GM23338 (cell line): ENCODE measurements at regions not wholly inside any gene's neighbourhood (a gene's known extent, or its start where the extent isn't known, plus 50 kb on each side); places are given as distances from the start of the nearest gene placed in this dataset.
"Not testable (repeated sequence)": the region's sequence is repeated elsewhere in the genome, so short reads cannot be mapped to it uniquely, and the experiment has no call there.

Experiments used
- ATAC-seq: fragments of 200-7000 bp; cut with Tn5 transposase; 3 replicates; pipeline ENCODE4 v1.9.1; 2020
- DNase-seq: peaks from one replicate; pipeline ENCODE4 v3.0.0-alpha.2; 2015; ENCODE audit warnings: low spot score
- H2AFZ ChIP-seq: fragments of 200-600 bp; sonication (generic); 2 replicates; pipeline ENCODE4 v1.8.0; 2016; ENCODE audit warnings: antibody characterized with exemption, mild to moderate bottlenecking, moderate library complexity
- H3F3A ChIP-seq: fragments of 200-600 bp; sonication (generic); replicated peaks from 2 replicates; pipeline ENCODE4 v1.8.0; 2017; ENCODE audit warnings: antibody characterized with exemption, mixed run types, low read depth
- H3K27ac ChIP-seq: fragments of 200-600 bp; sonication (generic); 2 replicates; pipeline ENCODE4 v1.6.1; 2016; ENCODE audit warnings: low read depth
- H3K27me3 ChIP-seq: fragments of 200-600 bp; sonication (generic); 2 replicates; pipeline ENCODE4 v1.8.0; 2016; ENCODE audit warnings: mild to moderate bottlenecking, mixed run types, moderate library complexity; ENCODE audit not compliant: insufficient read depth
- H3K36me3 ChIP-seq: fragments of 200-600 bp; sonication (generic); 2 replicates; pipeline ENCODE4 v1.8.0; 2016; ENCODE audit warnings: mild to moderate bottlenecking; ENCODE audit not compliant: insufficient read depth
- H3K4me1 ChIP-seq: fragments of 200-600 bp; sonication (generic); 2 replicates; pipeline ENCODE4 v1.8.0; 2016; ENCODE audit warnings: mild to moderate bottlenecking, moderate library complexity; ENCODE audit not compliant: insufficient read depth
- H3K4me2 ChIP-seq: fragments of 200-600 bp; sonication (generic); 2 replicates; pipeline ENCODE4 v1.7.1; 2017; ENCODE audit warnings: mixed run types
- H3K4me3 ChIP-seq: fragments of 200-600 bp; sonication (generic); 2 replicates; pipeline ENCODE4 v1.6.1; 2016; ENCODE audit warnings: mixed run types
- H3K79me2 ChIP-seq: fragments of 200-600 bp; sonication (generic); replicated peaks from 2 replicates; pipeline ENCODE4 v1.8.0; 2017; ENCODE audit warnings: mild to moderate bottlenecking; ENCODE audit not compliant: insufficient read depth
- H3K9me2 ChIP-seq: fragments of 200-600 bp; sonication (generic); 2 replicates; pipeline ENCODE4 v1.8.0; 2017; ENCODE audit not compliant: insufficient read depth
- H4K20me1 ChIP-seq: fragments of 200-600 bp; sonication (generic); replicated peaks from 2 replicates; pipeline ENCODE4 v1.8.0; 2017; ENCODE audit warnings: mild to moderate bottlenecking; ENCODE audit not compliant: insufficient read depth
- H3K27ac Mint-ChIP-seq: 2 replicates; pipeline ENCODE4 v1.8.0; 2020; ENCODE audit warnings: inconsistent platforms, mild to moderate bottlenecking, moderate library complexity, mixed read lengths
- H3K27me3 Mint-ChIP-seq: 3 replicates; pipeline ENCODE4 v1.8.0; 2022; ENCODE audit warnings: low read depth, mild to moderate bottlenecking, moderate library complexity, mixed read lengths, inconsistent platforms; ENCODE audit not compliant: insufficient read depth, poor library complexity
- H3K36me3 Mint-ChIP-seq: 3 replicates; pipeline ENCODE4 v1.8.0; 2021; ENCODE audit warnings: low read depth, mild to moderate bottlenecking, inconsistent platforms, moderate library complexity, mixed read lengths
- H3K4me1 Mint-ChIP-seq: 3 replicates; pipeline ENCODE4 v1.8.0; 2020; ENCODE audit warnings: mild to moderate bottlenecking, inconsistent platforms, mixed read lengths
- H3K4me3 Mint-ChIP-seq: 3 replicates; pipeline ENCODE4 v1.8.0; 2021; ENCODE audit warnings: moderate library complexity, mild to moderate bottlenecking, inconsistent platforms, mixed read lengths
- H3K9me3 Mint-ChIP-seq: 3 replicates; pipeline ENCODE4 v1.8.0; 2020; ENCODE audit warnings: moderate library complexity, mild to moderate bottlenecking, inconsistent platforms, mixed read lengths
- EZH2 ChIP-seq: fragments of 200-600 bp; sonication (generic); IDR thresholded peaks from one replicate; pipeline ENCODE4 v1.8.0; 2017; ENCODE audit warnings: antibody characterized with exemption, mild to moderate bottlenecking, low read depth; ENCODE audit not compliant: unreplicated experiment
- NANOG ChIP-seq: IDR thresholded peaks from 2 replicates; pipeline ENCODE4 v1.6.1; 2016; ENCODE audit warnings: antibody characterized with exemption, borderline replicate concordance
- TF ChIP-seq, protein P1 (sequence below): IDR thresholded peaks from one replicate; pipeline ENCODE4 v1.6.1; 2018; ENCODE audit warnings: antibody characterized with exemption; ENCODE audit not compliant: unreplicated experiment
- TF ChIP-seq, protein P2 (sequence below): fragments of 250-450 bp; sonication (Bioruptor Pico); IDR thresholded peaks from 2 replicates; pipeline ENCODE4 v1.5.0; 2020; ENCODE audit warnings: mild to moderate bottlenecking, moderate library complexity

DNA sequence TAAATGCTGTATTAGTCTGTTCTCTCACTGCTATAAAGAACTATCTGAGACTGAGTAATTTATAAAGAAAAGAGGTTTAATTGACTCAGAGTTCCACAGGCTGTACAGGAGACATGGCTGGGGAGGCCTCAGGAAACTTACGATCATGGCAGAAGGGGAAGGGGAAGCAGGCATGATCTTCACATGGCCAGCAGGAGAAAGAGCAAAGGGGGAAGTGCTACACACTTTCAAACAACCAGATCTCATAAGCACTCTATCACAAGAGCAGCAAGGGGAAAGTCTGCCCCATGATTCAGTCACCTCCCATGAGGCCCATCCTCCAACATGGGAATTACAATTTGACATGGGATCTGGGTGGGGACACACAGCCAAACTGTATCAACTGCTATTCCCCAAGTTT is 367.8 kb upstream of the DPPA4 start:
- H4K20me1 ChIP-seq, DNase-seq, H3K27ac Mint-ChIP-seq, H2AFZ ChIP-seq, H3K36me3 ChIP-seq, H3K4me1 ChIP-seq, H3K36me3 Mint-ChIP-seq, H3K4me2 ChIP-seq, H3F3A ChIP-seq, H3K9me2 ChIP-seq, H3K4me1 Mint-ChIP-seq, H3K4me3 Mint-ChIP-seq, H3K27me3 ChIP-seq, H3K4me3 ChIP-seq, H3K27ac ChIP-seq, H3K79me2 ChIP-seq, H3K27me3 Mint-ChIP-seq, ATAC-seq, H3K9me3 Mint-ChIP-seq: not testable (repeated sequence)

DNA sequence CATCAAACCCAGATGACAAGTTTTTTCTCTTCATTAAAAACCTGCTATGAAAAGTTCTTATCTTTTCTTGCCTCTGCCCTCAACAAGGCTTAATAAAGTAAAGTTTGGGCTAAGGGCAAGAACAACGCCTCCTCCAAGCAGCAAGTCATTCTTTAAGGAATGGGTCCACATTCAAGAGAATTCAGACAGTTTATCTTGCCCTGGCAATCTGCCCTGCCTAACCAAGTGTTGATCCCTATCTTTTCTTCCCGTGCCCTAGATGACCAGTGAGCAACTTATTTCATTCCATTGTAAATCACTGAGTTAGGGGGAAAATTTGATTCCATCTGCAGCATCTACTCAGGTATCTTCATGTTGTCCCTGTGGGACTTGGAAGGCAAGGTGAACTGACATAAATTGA is 370.3 kb upstream of the DPPA4 start:
- ATAC-seq (no peak), DNase-seq (no peak)
- H3K9me3 Mint-ChIP-seq = peaks cover 16% of the 10 kb centered on the region
- no peak overlapping the region for H3K27ac Mint-ChIP-seq
- H3K4me1 ChIP-seq = no peaks in the 10 kb centered on the region
- no peaks in the 10 kb centered on the region for H3F3A ChIP-seq
- H3K36me3 ChIP-seq = no peaks in the 10 kb centered on the region
- no peak overlapping the region for H2AFZ ChIP-seq
- no peaks in the 10 kb centered on the region for H4K20me1 ChIP-seq
- peaks cover 1% of the 10 kb centered on the region; the same call in 2 of the 3 replicates for H3K4me1 Mint-ChIP-seq
- H3K27me3 Mint-ChIP-seq = no peaks in the 10 kb centered on the region
- H3K4me3 ChIP-seq = no peak overlapping the region
- no peak overlapping the region for H3K4me2 ChIP-seq
- H3K4me3 Mint-ChIP-seq = no peak overlapping the region
- TF ChIP-seq, protein P1, sequence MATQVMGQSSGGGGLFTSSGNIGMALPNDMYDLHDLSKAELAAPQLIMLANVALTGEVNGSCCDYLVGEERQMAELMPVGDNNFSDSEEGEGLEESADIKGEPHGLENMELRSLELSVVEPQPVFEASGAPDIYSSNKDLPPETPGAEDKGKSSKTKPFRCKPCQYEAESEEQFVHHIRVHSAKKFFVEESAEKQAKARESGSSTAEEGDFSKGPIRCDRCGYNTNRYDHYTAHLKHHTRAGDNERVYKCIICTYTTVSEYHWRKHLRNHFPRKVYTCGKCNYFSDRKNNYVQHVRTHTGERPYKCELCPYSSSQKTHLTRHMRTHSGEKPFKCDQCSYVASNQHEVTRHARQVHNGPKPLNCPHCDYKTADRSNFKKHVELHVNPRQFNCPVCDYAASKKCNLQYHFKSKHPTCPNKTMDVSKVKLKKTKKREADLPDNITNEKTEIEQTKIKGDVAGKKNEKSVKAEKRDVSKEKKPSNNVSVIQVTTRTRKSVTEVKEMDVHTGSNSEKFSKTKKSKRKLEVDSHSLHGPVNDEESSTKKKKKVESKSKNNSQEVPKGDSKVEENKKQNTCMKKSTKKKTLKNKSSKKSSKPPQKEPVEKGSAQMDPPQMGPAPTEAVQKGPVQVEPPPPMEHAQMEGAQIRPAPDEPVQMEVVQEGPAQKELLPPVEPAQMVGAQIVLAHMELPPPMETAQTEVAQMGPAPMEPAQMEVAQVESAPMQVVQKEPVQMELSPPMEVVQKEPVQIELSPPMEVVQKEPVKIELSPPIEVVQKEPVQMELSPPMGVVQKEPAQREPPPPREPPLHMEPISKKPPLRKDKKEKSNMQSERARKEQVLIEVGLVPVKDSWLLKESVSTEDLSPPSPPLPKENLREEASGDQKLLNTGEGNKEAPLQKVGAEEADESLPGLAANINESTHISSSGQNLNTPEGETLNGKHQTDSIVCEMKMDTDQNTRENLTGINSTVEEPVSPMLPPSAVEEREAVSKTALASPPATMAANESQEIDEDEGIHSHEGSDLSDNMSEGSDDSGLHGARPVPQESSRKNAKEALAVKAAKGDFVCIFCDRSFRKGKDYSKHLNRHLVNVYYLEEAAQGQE = no peak
- no peak for TF ChIP-seq NANOG
- no peak for TF ChIP-seq EZH2
- TF ChIP-seq, protein P2, sequence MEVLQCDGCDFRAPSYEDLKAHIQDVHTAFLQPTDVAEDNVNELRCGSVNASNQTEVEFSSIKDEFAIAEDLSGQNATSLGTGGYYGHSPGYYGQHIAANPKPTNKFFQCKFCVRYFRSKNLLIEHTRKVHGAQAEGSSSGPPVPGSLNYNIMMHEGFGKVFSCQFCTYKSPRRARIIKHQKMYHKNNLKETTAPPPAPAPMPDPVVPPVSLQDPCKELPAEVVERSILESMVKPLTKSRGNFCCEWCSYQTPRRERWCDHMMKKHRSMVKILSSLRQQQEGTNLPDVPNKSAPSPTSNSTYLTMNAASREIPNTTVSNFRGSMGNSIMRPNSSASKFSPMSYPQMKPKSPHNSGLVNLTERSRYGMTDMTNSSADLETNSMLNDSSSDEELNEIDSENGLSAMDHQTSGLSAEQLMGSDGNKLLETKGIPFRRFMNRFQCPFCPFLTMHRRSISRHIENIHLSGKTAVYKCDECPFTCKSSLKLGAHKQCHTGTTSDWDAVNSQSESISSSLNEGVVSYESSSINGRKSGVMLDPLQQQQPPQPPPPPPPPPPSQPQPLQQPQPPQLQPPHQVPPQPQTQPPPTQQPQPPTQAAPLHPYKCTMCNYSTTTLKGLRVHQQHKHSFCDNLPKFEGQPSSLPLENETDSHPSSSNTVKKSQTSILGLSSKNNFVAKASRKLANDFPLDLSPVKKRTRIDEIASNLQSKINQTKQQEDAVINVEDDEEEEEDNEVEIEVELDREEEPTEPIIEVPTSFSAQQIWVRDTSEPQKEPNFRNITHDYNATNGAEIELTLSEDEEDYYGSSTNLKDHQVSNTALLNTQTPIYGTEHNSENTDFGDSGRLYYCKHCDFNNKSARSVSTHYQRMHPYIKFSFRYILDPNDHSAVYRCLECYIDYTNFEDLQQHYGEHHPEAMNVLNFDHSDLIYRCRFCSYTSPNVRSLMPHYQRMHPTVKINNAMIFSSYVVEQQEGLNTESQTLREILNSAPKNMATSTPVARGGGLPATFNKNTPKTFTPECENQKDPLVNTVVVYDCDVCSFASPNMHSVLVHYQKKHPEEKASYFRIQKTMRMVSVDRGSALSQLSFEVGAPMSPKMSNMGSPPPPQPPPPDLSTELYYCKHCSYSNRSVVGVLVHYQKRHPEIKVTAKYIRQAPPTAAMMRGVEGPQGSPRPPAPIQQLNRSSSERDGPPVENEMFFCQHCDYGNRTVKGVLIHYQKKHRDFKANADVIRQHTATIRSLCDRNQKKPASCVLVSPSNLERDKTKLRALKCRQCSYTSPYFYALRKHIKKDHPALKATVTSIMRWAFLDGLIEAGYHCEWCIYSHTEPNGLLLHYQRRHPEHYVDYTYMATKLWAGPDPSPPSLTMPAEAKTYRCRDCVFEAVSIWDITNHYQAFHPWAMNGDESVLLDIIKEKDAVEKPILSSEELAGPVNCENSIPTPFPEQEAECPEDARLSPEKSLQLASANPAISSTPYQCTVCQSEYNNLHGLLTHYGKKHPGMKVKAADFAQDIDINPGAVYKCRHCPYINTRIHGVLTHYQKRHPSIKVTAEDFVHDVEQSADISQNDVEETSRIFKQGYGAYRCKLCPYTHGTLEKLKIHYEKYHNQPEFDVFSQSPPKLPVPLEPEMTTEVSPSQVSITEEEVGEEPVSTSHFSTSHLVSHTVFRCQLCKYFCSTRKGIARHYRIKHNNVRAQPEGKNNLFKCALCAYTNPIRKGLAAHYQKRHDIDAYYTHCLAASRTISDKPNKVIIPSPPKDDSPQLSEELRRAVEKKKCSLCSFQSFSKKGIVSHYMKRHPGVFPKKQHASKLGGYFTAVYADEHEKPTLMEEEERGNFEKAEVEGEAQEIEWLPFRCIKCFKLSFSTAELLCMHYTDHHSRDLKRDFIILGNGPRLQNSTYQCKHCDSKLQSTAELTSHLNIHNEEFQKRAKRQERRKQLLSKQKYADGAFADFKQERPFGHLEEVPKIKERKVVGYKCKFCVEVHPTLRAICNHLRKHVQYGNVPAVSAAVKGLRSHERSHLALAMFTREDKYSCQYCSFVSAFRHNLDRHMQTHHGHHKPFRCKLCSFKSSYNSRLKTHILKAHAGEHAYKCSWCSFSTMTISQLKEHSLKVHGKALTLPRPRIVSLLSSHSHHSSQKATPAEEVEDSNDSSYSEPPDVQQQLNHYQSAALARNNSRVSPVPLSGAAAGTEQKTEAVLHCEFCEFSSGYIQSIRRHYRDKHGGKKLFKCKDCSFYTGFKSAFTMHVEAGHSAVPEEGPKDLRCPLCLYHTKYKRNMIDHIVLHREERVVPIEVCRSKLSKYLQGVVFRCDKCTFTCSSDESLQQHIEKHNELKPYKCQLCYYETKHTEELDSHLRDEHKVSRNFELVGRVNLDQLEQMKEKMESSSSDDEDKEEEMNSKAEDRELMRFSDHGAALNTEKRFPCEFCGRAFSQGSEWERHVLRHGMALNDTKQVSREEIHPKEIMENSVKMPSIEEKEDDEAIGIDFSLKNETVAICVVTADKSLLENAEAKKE (CRISPR knock-in tag) = no peak
- no peak overlapping the region for H3K27ac ChIP-seq
- peaks cover 5% of the 10 kb centered on the region; the same call in 2 of the 3 replicates for H3K36me3 Mint-ChIP-seq
- no peaks in the 10 kb centered on the region for H3K27me3 ChIP-seq
- H3K9me2 ChIP-seq = peaks cover 8% of the 10 kb centered on the region; the same call in 1 of the 2 replicates
- no peaks in the 10 kb centered on the region for H3K79me2 ChIP-seq
